ENCODE measurements at regions not wholly inside any gene's neighbourhood (a gene's known extent, or its start where the extent isn't known, plus 50 kb on each side); places are given as distances from the start of the nearest gene placed in this dataset.

GRCh38 chr20:52578559-52578958, 387.0 kb upstream of the ZFP64 start:
- Histone ChIP-seq H2BK12ac (ENCODE audit: low read depth, low read length) (no peak overlapping the region), H3K18ac (ENCODE audit: extremely low read depth, low read length) (no peak overlapping the region), H2BK15ac (ENCODE audit: low read length) (no peak overlapping the region), H2BK20ac (ENCODE audit: low read length) (no peak overlapping the region), H3K27ac (ENCODE audit: low read depth, low read length) (no peak overlapping the region), H4K91ac (replicated peaks; ENCODE audit: insufficient read length, low read length) (no peak overlapping the region), H3K79me2 (ENCODE audit: control insufficient read depth in 1 of 2, insufficient read depth in 2 of 2, low read length in 2 of 2) (no peaks in the 10 kb centered on the region), H3K9ac (replicated peaks in 1 of 4; ENCODE audit: extremely low read depth in 1 of 4, low read depth in 3 of 4, low read length in 3 of 4) (no peak overlapping the region), H3K9me3 (ENCODE audit: insufficient read depth in 2 of 2, low read depth in 1 of 2, low read length in 1 of 2) (0 out of 4 replicates have a peak, but pooled peaks cover 0 to 4% of the 10 kb centered on the region in 2 experiments), H3K36me3 (ENCODE audit: control insufficient read depth in 2 of 4, insufficient read depth in 4 of 4, low read length in 3 of 4) (no peaks in the 10 kb centered on the region), H3K4ac (replicated peaks; ENCODE audit: insufficient read length, low read depth, low read length) (no peak overlapping the region), H2BK120ac (replicated peaks; ENCODE audit: low read depth, low read length) (no peak overlapping the region), H3K23ac (ENCODE audit: insufficient read length) (no peak overlapping the region), H3K27me3 (replicated peaks in 1 of 4; ENCODE audit: control insufficient read depth in 3 of 4, extremely low read depth in 1 of 4, insufficient read depth in 3 of 4, low read length in 3 of 4) (no peaks in the 10 kb centered on the region), H4K20me1 (replicated peaks in 1 of 2; ENCODE audit: control insufficient read depth in 1 of 2, insufficient read depth in 2 of 2, low read length in 2 of 2) (no peaks in the 10 kb centered on the region), H4K5ac (ENCODE audit: insufficient read length, low read depth, low read length) (no peak overlapping the region), H3K23me2 (ENCODE audit: low read depth, low read length) (no peaks in the 10 kb centered on the region), H4K8ac (ENCODE audit: extremely low read depth, insufficient read depth, low read length) (no peak overlapping the region), H3K14ac (ENCODE audit: insufficient read length) (no peak overlapping the region), H3K4me1 (replicated peaks in 1 of 4; ENCODE audit: control insufficient read depth in 3 of 4, insufficient read depth in 4 of 4, low read length in 3 of 4) (no peaks in the 10 kb centered on the region), H3K4me2 (ENCODE audit: insufficient read depth in 1 of 2, low read depth in 2 of 2, low read length in 2 of 2) (no peak overlapping the region), H3K4me3 (ENCODE audit: extremely low read depth in 1 of 4, insufficient read depth in 2 of 4, low read depth in 3 of 4, low read length in 4 of 4) (no peak overlapping the region), H3K79me1 (ENCODE audit: low read depth, low read length) (no peaks in the 10 kb centered on the region), H2AFZ (ENCODE audit: low read length) (no peak overlapping the region), H2AK5ac (ENCODE audit: low read depth, low read length) (no peak overlapping the region), H2BK5ac (ENCODE audit: low read depth, low read length) (no peak overlapping the region), H3K56ac (replicated peaks; ENCODE audit: insufficient read length, low read depth, low read length) (no peak overlapping the region)
- no peak for DNase-seq (ENCODE audit: low read depth in 1 of 2, low spot score in 2 of 2)
- CTCF ChIA-PET (ENCODE audit: partially characterized antibody), result no interaction called here
- FAIRE-seq, result no peak
- POLR2A ChIA-PET (ENCODE audit: partially characterized antibody), result no interaction called here
- 85% methylated on average over 5 of the region's 5 CpGs; no CpG with 5 or more reads in 1 of the 2 experiments for WGBS, 2 experiments (ENCODE audit: extremely low coverage in 1 of 2, insufficient coverage in 1 of 2, insufficient read length in 1 of 2, insufficient replicate concordance in 2 of 2, low coverage in 1 of 2, low lambda C conversion rate in 2 of 2, missing lambda C conversion rate in 1 of 2)
- TF ChIP-seq SIRT6 (IDR thresholded peaks at IDR 0.05; ENCODE audit: low read length) (no peak), SP2 (IDR thresholded peaks at IDR 0.05; ENCODE audit: low read length) (no peak), CBX8 (IDR thresholded peaks at IDR 0.05; ENCODE audit: borderline replicate concordance, low read depth, low read length) (no peak), HDAC2 (IDR thresholded peaks at IDR 0.05; ENCODE audit: borderline replicate concordance in 1 of 2, low read depth in 2 of 2, low read length in 2 of 2) (no peak), NRF1 (IDR thresholded peaks at IDR 0.05; ENCODE audit: low read depth, low read length) (no peak), JUN (IDR thresholded peaks at IDR 0.05; ENCODE audit: low read depth, low read length) (no peak), BACH1 (IDR thresholded peaks at IDR 0.05; ENCODE audit: low read length) (no peak), RBBP5 (IDR thresholded peaks at IDR 0.05; ENCODE audit: borderline replicate concordance, low read depth, low read length) (no peak), NANOG (IDR thresholded peaks at IDR 0.05; ENCODE audit: insufficient read depth, low read depth, low read length, poor library complexity, severe bottlenecking) (no peak), HDAC6 (IDR thresholded peaks at IDR 0.05; ENCODE audit: low read depth, low read length) (no peak), SP4 (IDR thresholded peaks at IDR 0.05; ENCODE audit: low read length) (no peak), POLR2A (IDR thresholded peaks at IDR 0.05; ENCODE audit: control extremely low read depth in 1 of 2, low read depth in 2 of 2, low read length in 2 of 2) (no peak), SRF (IDR thresholded peaks at IDR 0.05; ENCODE audit: low read depth, low read length) (no peak), SAP30 (IDR thresholded peaks at IDR 0.05; ENCODE audit: insufficient read depth, insufficient replicate concordance, low read length) (no peak)
- TF ChIP-seq, protein P1, sequence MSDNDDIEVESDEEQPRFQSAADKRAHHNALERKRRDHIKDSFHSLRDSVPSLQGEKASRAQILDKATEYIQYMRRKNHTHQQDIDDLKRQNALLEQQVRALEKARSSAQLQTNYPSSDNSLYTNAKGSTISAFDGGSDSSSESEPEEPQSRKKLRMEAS (IDR thresholded peaks at IDR 0.05), result no peak

Data from H1 (cell line).